ENCODE measurements at regions not wholly inside any gene's neighbourhood (a gene's known extent, or its start where the extent isn't known, plus 50 kb on each side); places are given as distances from the start of the nearest gene placed in this dataset.
"Not testable (repeated sequence)": the region's sequence is repeated elsewhere in the genome, so short reads cannot be mapped to it uniquely, and the experiment has no call there.

DNA sequence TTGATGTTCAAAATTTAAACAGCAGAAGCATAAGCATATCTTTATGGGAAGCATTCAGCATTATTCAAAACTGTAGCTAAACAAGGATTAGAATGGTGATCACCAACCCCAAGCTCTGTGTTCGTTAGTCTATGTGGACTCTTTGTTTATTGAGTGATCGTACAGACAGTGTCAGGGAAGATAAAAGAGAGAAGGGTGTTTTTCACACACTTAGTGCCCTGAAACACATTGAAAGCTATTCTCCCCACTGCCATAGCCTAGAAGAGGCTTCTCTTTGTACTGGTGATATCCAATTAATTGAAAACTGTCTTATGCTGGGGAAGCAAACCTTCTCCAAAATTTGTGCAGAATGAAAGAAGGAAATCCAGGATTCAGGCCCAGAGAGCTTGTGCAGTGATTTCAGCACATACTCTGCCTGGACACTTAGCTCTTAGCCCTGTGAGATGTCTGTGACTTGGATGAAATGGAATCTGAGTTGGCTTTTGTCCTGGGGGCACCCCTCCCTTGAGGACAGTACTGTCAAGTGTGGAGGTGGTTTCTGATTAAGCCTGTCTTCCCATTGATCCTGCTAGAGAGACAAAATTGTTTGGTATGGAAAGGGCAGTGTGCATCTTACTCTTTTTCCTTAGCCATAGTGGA lies 125.7 kb upstream of the MTHFD1L start:
- DNase-seq, result no peak
- no peak for ATAC-seq

DNA sequence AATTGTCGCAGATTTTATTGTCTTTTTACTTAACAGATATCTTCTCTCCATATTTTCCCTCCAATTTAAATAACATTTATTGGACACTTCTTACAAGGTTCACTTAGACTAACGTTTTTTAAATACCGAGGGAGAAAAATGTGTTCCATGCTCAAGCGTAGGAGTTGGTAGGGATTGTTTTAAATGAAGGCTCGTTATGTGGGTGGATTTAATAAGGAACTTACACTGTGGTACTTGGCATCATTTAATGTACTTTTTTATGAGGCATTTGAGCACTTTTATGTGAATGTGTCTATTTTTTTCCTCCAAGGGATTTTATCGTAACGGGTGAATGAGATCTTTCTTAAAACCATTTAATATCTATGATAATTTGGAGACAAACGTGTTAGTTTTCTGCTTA lies 125.0 kb upstream of the MTHFD1L start:
- ATAC-seq (no peak), DNase-seq (no peak)

- peak; percentile 12 for DNase-seq
- ATAC-seq, result no peak
These were observed 123.8 kb upstream of the MTHFD1L start for GRCh38 chr6:150741633-150742200.

DNA sequence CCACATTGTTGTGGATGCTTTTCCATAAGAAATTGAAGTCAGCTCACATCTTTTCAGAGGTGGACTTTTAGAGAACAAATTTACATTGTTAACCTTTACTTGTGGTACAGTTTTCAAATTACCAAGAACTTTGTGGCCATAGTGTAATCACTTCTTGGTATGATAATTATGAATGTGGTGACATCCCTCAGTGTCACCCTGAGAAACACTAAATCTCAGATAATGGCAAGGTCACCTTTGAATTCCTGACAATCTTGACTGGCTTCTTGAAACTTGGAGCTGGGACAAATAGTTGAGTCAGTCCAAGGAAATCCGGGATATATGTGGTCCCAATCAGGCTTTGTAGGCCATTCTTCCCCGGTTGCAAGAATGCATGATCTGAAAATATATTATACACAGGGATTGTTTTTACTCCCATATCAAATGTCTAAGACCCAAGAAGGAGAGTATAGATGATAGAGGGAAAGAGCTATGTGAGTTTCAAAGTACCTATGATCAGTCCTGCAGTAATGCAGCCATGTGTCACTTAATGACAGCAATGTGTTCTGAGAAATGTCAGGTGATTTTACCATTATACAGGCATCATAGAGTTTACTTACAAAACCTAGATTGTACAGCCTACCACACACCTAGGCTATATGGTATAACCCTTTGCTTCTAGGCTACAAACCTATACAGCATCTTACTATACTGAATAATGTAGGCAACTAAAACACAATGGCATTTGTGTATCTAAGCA lies 120.8 kb upstream of the MTHFD1L start:
- DNase-seq, result no peak
- no peak for ATAC-seq

DNA sequence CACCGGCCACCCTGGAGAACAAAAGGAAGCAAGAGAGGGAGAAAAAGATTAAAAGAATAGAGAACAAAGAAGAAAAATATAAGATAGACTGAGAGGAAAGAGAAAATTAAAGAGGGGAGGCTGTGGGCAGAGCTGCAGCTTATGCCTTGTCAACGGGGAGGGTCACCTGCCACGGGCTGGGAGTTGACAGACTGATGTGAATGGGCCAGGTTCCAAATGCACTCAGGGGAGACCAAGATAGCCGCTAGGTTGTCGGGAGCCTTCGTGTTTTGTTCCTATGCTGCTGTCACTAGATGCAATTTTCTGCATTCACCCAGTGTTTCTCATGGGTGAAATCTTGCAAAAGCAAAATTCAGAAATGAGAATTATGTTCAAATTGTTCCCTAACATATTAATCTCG lies 119.6 kb upstream of the MTHFD1L start:
- DNase-seq (no peak), ATAC-seq (no peak)

DNA sequence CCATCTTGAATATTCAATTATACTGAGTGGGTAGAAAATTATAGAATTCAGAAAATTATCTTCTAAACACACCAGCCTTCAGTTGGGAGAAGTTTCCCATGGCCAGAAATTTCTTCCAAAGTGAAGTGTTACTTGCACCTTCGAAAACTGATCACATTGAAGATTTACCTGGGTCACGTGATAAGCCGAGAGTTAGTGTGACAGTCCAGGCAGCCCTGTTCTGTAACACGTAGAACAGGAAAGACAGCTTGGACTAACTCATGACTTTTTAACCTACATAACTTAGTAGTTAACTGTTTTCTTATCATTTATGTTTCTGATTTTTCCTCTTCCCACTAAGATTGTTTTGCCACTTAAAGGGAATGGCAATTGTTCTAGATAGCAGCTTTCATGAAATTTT lies 118.3 kb upstream of the MTHFD1L start:
- DNase-seq, result no peak
- no peak for ATAC-seq

- no peak for ATAC-seq
- DNase-seq, result no peak
These were observed 116.3 kb upstream of the MTHFD1L start for GRCh38 chr6:150749091-150749670.

DNA sequence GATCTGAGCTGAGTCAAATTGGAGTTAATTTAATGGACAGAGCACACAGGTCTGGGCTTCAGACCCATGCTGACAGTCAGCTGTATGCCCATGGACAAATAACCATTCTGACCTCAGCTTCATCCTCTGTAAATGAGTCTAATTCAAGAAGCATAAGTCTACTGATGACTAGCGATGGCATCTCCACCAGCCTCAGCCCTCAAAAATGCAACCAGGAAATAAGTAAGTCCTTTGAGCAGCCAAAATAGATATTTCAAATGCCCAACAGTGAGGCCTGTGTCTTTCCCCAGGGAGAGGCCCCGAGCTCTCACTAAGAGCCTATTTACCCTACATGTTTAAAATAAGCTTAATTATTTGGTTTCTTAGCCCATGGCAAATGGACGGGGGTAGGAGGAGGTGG lies 114.2 kb upstream of the MTHFD1L start:
- DNase-seq, result no peak
- no peak for ATAC-seq

DNA sequence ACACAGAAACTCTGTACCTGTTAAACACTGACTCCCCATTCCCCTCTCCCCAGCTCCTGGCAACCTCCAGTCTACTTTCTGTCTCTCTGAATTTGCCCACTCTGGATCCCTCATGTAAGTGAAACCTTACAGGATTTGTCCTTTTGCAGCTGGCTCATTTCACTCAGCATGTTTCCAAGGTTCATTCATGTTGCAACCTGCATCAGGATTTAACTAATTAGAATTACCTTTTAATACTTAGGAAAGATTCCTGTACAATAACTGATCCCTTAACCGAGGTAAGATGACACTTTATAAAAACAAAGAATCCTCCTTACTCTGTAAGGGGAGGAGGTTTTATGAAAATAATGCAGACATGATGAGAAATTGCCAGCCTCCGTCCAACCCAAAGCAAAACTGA lies 113.1 kb upstream of the MTHFD1L start:
- ATAC-seq (no peak), DNase-seq (no peak)

GRCh38 chr6:150753371-150754064 lies 112.0 kb upstream of the MTHFD1L start:
- ATAC-seq (no peak), DNase-seq (no peak)

DNA sequence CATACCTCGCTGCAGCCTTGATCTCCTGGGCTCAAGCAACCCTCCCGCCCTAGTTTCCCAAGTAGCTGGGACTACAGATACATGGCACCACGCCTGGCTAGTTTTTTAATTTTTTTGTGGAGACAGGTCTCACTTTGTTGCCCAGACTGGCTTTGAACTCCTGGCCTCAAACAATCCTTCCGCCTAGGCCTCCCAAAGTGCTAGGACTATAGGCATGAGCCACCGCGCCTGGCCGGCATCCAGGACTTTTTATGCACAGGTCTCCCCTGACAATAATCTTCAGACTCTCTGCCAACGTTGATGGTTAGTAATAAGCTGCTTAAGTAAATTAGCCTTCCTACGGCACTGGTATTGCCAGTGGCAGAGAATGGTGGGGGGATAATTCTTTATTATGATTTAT lies 110.5 kb upstream of the MTHFD1L start:
- no peak for DNase-seq
- no peak for ATAC-seq

- DNase-seq (no peak), ATAC-seq (no peak)
These were observed 110.0 kb upstream of the MTHFD1L start for GRCh38 chr6:150755524-150755923.

DNA sequence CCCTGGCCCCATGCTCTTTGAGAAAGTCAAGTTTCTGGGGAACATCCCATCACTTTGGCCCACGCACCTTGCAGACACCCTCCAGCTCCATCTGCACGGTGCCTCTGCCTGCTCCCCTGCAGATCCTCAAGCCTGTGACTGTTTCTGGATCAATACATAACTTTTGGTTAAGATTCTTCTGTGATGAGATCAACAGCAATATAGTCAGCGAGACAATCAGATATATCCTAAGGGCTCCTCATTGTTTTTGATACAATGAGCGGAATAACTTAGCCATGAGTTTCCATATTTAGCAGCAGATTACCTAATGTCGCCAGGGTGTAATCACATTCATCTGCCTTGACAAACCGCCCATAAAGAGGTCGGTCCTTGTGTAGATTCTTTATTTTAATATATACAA lies 109.3 kb upstream of the MTHFD1L start:
- DNase-seq, result no peak
- ATAC-seq, result no peak

DNA sequence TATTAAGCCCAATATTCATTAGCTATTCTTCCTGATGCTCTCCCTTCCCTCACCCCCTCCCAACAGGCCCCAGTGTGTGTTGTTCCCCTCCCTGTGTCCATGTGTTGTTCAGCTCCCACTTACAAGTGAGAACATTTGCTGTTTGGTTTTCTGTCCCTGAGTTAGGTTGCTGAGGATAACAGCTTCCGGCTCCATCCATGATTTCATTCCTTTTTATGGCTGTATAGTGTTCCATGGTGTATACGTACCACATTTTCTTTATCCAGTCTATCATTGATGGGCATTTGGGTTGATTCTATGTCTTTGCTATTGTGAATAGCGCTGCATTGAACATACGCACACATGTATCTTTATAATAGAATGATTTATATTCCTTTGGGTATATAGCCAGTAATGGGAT lies 107.7 kb upstream of the MTHFD1L start:
- not testable (repeated sequence) for ATAC-seq, DNase-seq

DNA sequence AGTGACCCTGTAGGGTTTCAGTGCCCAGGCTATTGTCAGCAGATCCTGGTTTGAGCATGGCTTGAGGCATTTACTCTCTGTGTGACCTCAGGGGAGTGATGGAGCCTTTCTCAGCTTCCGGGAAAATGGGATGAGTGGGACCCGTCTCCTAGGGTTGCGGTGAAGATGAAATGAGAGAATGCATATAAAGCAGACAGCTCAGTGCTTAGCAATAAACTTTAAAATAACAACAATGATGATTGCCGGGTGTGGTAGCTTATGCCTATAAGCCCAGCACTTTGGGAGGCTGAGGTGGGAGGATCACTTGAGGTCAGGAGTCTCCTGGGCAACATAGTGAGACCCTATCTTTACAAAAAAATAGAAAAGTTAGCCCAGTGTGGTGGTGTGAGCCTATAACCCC lies 106.0 kb upstream of the MTHFD1L start:
- no peak for ATAC-seq
- DNase-seq, result no peak

DNA sequence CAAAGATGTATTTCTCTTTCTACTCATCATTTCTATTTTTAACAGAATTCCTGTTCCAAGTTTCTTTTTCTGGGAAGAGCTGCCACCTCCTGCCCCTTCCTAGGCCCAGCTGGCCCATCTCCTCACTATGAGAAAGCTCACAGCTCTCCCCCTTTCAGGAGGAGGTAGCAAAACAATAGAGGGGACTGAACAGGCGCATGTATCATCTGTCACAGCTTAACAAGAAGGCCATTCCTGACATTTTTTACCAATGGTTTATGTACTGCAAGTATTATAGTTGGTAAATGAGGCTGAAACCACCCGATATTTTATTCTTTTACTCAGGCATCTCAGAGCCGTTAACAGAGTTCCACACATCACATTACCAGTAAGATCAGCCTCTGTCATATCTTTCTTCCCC lies 103.7 kb upstream of the MTHFD1L start:
- ATAC-seq, result no peak
- DNase-seq, result no peak

GRCh38 chr6:150764334-150765066 lies 101.0 kb upstream of the MTHFD1L start:
- ATAC-seq (no peak), DNase-seq (no peak)

DNA sequence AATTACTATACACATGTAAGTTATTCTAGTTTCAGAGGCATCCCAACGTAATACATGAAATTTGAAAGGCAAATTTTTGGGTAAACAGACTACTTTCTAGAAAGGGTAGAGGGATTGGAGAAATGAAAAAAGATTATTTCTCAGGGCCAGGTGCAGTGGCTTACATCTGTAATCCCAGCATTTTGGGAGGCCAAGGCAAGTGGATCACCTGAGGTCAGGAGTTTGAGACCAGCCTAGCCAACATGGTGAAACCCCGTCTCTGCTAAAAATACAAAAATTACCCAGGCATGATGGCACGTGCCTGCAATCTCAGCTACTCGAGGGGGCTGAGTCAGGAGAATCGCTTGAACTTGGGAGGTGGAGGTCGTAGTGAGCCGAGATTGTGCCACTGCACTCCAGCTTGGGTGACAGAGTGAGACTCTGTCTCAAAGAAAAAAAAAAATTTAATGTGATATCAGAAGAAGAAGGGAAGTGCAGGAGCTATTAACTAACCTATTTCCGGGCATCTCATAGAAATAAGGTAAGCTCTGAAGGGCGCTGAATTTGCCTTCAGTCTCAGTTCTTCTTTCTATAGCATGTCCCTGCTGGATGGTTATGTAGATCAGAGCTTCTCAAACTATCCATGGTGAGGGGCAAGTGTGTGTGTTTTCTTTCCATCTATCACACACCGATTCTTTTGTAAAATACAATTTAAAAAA lies 100.3 kb upstream of the MTHFD1L start:
- no peak for ATAC-seq
- DNase-seq, result no peak

GRCh38 chr6:150766201-150766997 lies 99.1 kb upstream of the MTHFD1L start:
- ATAC-seq (no peak), DNase-seq (no peak)

GRCh38 chr6:150767161-150767560 lies 98.3 kb upstream of the MTHFD1L start:
- ATAC-seq (no peak), DNase-seq (no peak)

DNA sequence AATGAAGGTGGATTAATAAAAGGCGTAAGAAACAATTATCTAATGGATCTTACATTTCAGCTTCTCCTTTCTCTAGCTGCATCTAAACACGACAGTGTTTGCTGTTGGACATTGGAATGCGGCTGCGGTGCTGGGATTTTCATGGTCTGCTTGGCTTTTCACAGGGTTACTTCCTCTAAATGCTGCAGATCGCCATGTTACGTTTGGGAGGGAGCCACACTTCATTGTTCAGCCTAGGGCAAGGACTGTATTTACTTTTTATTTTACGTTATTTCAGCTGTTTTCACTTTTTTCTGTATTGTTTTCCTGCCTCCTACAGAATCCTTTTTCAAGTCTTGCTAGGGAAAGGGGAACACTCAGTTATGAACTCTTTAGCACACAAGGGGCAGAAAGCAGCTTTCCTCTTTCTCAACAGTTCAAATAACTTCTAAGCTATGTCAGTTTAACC lies 97.9 kb upstream of the MTHFD1L start:
- no peak for ATAC-seq
- DNase-seq, result no peak
